ENCODE measurements at regions not wholly inside any gene's neighbourhood (a gene's known extent, or its start where the extent isn't known, plus 50 kb on each side); places are given as distances from the start of the nearest gene placed in this dataset.

- Mint-ChIP-seq H3K36me3 (ENCODE audit: low read depth) (no peaks in the 10 kb centered on the region), H3K4me1 (no peaks in the 10 kb centered on the region), H3K27me3 (ENCODE audit: low read depth, poor library complexity) (peaks cover 17% of the 10 kb centered on the region), H3K27ac (no peak overlapping the region), H3K9me3 (peaks cover 38% of the 10 kb centered on the region), H3K4me3 (no peak overlapping the region)
- no peak for TF ChIP-seq CTCF (IDR thresholded peaks at IDR 0.05)
- no peak for DNase-seq
Observed at GRCh38 chr3:127050733-127051132, 67.8 kb downstream of the PLXNA1 start.

- H3K4me3 Mint-ChIP-seq, result no peak overlapping the region
- H3K36me3 Mint-ChIP-seq (ENCODE audit: low read depth), result no peaks in the 10 kb centered on the region
- TF ChIP-seq CTCF (IDR thresholded peaks at IDR 0.05), result no peak
- H3K4me1 Mint-ChIP-seq, result no peaks in the 10 kb centered on the region
- H3K9me3 Mint-ChIP-seq, result peaks cover 47% of the 10 kb centered on the region
- H3K27ac Mint-ChIP-seq, result no peak overlapping the region
- peaks cover 17% of the 10 kb centered on the region for H3K27me3 Mint-ChIP-seq (ENCODE audit: low read depth, poor library complexity)
- no peak for DNase-seq
Observed at GRCh38 chr3:127052121-127052561, 69.2 kb downstream of the PLXNA1 start.

- Mint-ChIP-seq H3K27me3 (ENCODE audit: low read depth, poor library complexity) (peaks cover 19% of the 10 kb centered on the region), H3K36me3 (ENCODE audit: low read depth) (peaks cover 5% of the 10 kb centered on the region), H3K4me3 (no peak overlapping the region), H3K9me3 (peaks cover 48% of the 10 kb centered on the region), H3K27ac (no peak overlapping the region), H3K4me1 (no peaks in the 10 kb centered on the region)
- TF ChIP-seq CTCF (IDR thresholded peaks at IDR 0.05), result no peak
- DNase-seq, result no peak
Observed at GRCh38 chr3:127053026-127053425, 70.1 kb downstream of the PLXNA1 start.

- H3K27ac Mint-ChIP-seq, result no peak overlapping the region
- H3K4me1 Mint-ChIP-seq, result no peaks in the 10 kb centered on the region
- no peak for TF ChIP-seq CTCF (IDR thresholded peaks at IDR 0.05)
- DNase-seq, result no peak
- no peak overlapping the region for H3K4me3 Mint-ChIP-seq
- peaks cover 20% of the 10 kb centered on the region for H3K27me3 Mint-ChIP-seq (ENCODE audit: low read depth, poor library complexity)
- H3K9me3 Mint-ChIP-seq, result peaks cover 45% of the 10 kb centered on the region
- H3K36me3 Mint-ChIP-seq (ENCODE audit: low read depth), result peaks cover 5% of the 10 kb centered on the region
Observed at GRCh38 chr3:127053450-127053849, 70.5 kb downstream of the PLXNA1 start.

GRCh38 chr3:127053979-127054378 lies 71.1 kb downstream of the PLXNA1 start:
- Mint-ChIP-seq H3K27me3 (ENCODE audit: low read depth, poor library complexity) (peaks cover 21% of the 10 kb centered on the region), H3K9me3 (peaks cover 45% of the 10 kb centered on the region), H3K4me1 (no peaks in the 10 kb centered on the region), H3K27ac (no peak overlapping the region), H3K36me3 (ENCODE audit: low read depth) (peaks cover 5% of the 10 kb centered on the region), H3K4me3 (no peak overlapping the region)
- TF ChIP-seq CTCF (IDR thresholded peaks at IDR 0.05), result no peak
- DNase-seq, result no peak

- peaks cover 5% of the 10 kb centered on the region for H3K36me3 Mint-ChIP-seq (ENCODE audit: low read depth)
- TF ChIP-seq CTCF (IDR thresholded peaks at IDR 0.05), result no peak
- H3K27me3 Mint-ChIP-seq (ENCODE audit: low read depth, poor library complexity), result peaks cover 20% of the 10 kb centered on the region
- peaks cover 40% of the 10 kb centered on the region for H3K9me3 Mint-ChIP-seq
- H3K4me1 Mint-ChIP-seq, result no peaks in the 10 kb centered on the region
- no peak for DNase-seq
- no peak overlapping the region for H3K27ac Mint-ChIP-seq
- no peak overlapping the region for H3K4me3 Mint-ChIP-seq
Observed at GRCh38 chr3:127056281-127056680, 73.4 kb downstream of the PLXNA1 start.

Measured in nephron progenitor cell (in vitro differentiated cells).